HG02759 (cell line): ENCODE measurements at regions not wholly inside any gene's neighbourhood (a gene's known extent, or its start where the extent isn't known, plus 50 kb on each side); places are given as distances from the start of the nearest gene placed in this dataset.

Experiments used
- ATAC-seq: cut with Tn5 transposase; IDR thresholded peaks from one replicate; pipeline ENCODE4 v1.9.1; 2021; ENCODE audit warnings: mild to moderate bottlenecking, moderate library complexity; ENCODE audit not compliant: unreplicated experiment

- no peak for ATAC-seq
These were observed 926.3 kb downstream of the FSTL5 start for GRCh38 chr4:161237495-161237894.

GRCh38 chr4:161225327-161225726 is 938.5 kb downstream of the FSTL5 start:
- ATAC-seq = no peak

DNA sequence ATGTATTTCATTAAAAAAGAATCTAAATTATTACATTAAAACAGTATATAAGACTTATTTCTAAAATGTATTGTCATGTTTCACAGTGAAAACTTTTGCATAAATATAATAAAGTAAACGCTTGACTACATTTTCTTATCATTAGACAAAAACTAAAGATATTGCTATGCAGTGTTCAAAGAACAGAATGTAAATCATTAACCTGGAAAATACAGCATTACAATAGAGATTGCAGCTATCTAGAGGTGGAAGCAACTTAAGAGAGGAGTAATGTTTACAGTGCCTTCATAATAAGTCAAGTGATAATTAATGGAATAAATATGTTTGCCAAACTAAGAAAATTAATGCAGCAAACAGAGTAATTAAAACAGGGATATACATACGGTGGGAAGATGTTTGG is 940.9 kb downstream of the FSTL5 start:
- ATAC-seq = no peak

DNA sequence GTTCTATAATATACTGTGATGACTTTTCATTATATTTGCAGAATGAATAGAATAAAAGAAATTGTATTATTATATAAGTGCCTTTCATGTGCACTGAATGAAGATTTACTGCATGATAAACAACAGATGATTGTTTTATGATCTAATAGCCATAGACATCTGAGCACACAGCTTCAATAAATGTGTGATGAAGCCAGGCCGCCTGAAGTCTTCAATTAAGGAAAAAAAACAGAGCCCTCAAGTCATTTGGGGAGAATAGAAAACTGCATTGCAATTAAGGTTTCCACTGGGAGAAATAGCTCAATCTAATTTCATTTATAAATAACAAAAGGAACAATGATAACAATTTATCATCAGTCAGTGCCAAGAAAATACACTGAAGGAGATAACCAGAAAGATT is 955.2 kb downstream of the FSTL5 start:
- no peak for ATAC-seq

GRCh38 chr4:161206528-161207080 is 957.2 kb downstream of the FSTL5 start:
- ATAC-seq = no peak

GRCh38 chr4:161203865-161204264 is 959.9 kb downstream of the FSTL5 start:
- no peak for ATAC-seq

DNA sequence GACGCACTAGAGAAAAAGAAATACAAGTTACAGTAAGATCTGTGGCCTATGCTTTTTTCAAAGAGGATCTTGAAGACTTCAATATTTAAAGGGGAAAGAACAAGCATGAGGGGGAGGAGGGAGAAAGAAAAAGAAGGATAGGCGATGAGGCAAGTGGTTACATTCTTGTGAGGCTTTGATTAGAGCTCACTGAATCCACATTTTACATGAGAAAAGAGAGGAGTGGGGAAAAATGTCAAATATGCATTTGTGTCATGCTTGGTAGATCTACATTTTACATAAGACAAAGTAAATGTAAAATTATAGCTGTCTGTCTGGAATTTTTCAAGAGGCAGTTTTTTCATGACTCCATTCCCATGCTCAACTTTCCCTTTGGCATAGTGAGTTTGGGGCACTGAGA is 965.9 kb downstream of the FSTL5 start:
- ATAC-seq = no peak

DNA sequence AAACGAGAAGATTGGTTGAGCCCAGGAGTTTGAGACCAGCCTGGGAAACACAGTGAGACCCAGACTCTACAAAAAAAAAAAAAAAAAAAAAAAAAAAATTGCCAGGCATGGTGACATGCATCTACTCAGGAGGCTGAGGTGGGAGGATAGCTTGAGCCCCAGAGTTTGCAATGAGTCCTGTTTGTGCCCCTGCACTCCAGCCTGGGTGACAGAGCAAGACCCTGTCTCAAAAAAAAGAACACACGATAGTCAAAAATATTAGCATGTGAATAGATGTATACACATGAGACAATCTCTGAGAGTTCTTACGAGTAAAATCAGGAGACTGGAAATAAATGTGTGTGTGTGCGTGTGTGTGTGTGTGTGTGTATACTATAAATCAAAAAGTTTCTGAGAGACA is 966.3 kb downstream of the FSTL5 start:
- ATAC-seq = no peak

- no peak for ATAC-seq
These were observed 974.3 kb downstream of the FSTL5 start for GRCh38 chr4:161189286-161190134.

DNA sequence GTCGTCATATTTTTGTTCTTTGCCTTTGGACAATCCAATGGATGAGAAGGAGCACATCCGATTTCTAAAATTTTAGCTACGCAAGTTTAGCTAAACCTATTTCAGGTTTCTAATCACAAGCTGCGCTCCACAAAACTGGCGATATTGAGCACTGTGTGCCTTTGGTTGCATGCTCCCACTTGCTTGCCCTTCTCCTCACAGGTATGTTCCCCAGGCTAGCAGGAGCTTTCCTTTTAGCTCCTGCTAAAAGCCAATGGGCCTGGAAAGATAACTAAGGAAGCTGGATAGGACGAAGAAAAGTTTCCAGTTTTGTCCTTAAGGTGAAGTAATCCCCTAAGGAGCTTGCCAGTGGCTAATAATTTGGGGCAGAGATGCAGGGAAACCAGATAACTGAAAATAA is 975.2 kb downstream of the FSTL5 start:
- no peak for ATAC-seq

DNA sequence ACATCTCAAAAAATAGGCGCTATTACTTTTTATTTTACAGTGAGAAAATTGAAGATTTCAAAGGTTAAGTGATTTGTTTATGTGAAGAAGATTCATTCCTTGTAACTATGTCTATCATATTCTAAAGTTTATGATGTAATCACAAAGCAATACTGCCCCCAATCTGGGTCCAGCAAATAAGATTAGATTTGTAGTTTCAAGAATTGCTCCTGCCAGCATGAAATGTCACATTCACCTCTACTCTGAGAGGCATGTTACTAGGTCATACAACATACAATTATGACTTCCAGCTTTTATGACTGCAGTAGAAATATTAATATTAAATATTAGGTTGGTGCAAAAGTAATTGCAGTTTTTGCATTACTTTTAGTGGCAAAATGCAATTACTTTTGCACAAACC is 976.2 kb downstream of the FSTL5 start:
- no peak for ATAC-seq

DNA sequence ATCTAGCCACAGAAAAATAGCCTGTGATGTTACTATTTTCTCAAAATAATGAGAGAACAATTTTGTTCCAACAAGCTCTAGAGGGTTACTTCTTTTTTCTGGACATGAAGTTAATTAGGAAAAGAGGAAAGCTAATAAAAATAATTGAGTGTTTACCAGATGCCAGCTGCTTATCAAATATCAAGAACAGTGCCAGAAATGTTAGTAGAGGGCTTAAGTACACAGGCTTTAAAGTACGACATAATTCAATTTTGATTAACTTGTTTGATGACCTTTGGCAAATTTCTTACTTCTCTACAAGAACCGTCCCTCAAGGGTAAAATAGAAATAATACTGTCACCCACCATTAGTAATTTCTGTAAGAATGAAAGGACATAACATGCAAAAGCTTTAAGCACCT is 977.0 kb downstream of the FSTL5 start:
- no peak for ATAC-seq

DNA sequence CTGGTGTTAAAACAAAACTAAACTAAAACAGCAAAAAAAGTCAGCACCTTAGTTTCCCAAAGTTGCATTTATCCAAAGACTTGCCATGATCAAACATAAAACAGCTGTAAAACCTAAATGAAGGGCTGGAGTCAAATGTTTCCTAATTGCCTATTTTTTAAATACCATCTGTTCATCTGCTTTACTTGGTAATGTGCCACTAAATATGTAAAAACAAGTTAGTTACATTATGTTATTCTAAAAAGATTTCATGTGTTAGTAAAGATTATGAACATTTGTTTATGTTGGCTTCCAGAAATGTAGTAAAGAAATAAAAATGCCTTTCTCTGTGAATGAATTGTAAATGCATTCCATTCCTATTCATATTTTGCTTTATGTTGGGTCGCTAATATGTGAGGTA is 977.8 kb downstream of the FSTL5 start:
- ATAC-seq = no peak

DNA sequence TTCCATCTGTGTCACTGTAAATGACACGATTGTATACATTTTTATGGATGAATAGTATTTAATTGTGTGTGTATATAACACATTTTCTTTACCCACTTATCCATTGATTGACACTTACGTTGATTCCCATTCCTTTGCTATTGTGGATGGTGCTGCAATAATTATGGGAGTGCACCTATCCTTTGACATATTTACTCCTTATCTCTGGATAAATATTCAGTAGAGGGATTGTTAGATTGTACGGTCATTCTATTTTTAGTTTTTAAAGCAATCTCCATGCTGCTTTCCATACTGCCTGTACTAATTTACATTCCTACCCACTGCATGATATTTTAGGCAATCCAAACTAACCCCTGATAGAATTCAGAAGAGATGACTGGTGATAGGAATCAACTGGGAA is 980.1 kb downstream of the FSTL5 start:
- no peak for ATAC-seq

- ATAC-seq = no peak
These were observed 980.9 kb downstream of the FSTL5 start for GRCh38 chr4:161182913-161183312.

DNA sequence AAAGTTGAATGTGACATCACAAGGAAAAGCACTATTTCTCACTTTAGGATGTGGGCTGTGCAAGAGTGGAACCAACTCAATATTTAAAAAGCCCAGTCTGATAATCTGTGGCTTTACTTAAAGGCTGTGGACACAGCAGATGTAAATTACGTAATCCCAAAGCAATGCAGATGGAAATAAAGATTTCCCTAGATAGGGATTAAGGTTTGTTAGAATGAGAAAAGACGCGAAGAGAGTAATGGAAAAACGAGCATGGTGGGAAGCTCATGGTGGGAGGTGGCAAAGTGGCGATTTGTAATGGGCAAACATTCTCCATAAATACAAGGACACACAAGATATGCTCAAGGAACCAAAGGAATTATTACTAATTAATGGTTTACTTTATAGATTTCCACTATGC is 985.5 kb downstream of the FSTL5 start:
- ATAC-seq = no peak

GRCh38 chr4:161172396-161173026 is 991.3 kb downstream of the FSTL5 start:
- no peak for ATAC-seq

DNA sequence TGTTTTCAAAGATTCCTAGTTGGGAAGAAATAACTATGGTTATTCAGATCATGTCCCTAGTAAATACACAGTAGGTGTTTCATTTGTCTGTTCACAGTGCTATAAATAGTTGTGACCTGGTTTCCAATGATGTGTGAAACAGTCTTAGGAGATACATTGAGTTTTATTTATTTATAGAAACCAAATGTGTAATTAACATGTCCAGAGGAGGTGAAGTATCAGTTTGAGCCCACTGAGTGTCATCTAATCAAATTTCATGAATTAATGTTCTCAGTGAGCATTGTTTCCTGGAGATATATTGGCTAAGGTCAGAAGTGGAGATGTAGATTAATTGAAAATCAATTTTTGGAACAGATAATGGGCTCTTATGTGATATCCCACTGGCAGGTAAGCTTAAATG is 996.3 kb downstream of the FSTL5 start:
- no peak for ATAC-seq

DNA sequence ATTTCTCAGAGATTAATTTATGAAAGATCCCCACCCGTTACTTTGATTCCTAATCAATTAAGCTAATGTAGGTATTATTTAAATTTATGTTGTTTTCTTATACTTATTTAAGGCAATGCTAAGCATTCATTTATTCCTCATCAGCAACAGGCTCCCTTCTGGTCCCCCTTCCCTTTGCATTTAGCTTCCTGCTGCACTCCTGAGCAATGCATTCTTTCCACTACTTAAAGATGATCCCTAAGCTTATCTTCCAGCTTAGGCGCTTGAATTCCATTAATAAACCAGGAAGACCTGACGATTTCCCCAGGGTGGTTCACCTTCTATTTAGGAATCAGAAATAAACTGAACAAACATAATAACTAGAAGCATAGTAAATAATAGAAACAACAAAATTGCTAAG is 1003.1 kb downstream of the FSTL5 start:
- no peak for ATAC-seq

- no peak for ATAC-seq
These were observed 1015.7 kb downstream of the FSTL5 start for GRCh38 chr4:161148051-161148450.

- no peak for ATAC-seq
These were observed 1020.4 kb downstream of the FSTL5 start for GRCh38 chr4:161143375-161143774.

- ATAC-seq = no peak
These were observed 1029.0 kb downstream of the FSTL5 start for GRCh38 chr4:161134795-161135194.
